Right atrium auricular region (tissue), 2 donors: ENCODE measurements at regions not wholly inside any gene's neighbourhood (a gene's known extent, or its start where the extent isn't known, plus 50 kb on each side); places are given as distances from the start of the nearest gene placed in this dataset.

Source experiments
- DNase-seq: peaks from one replicate; pipeline ENCODE4 v3.0.0-alpha.2; 2019; ENCODE audit warnings: low spot score
- H3K27ac ChIP-seq, 2 donors: fragments of 200-600 bp; sonication (generic); 1 replicate in 1 of 2; 2 replicates in 1 of 2; pipeline ENCODE4 v1.5.1; 2016 to 2019
- H3K27me3 ChIP-seq, 2 donors: fragments of 200-600 bp; sonication (generic); one replicate each; pipeline versions ENCODE4 v1.5.1 to v1.6.0; 2017 to 2019
- H3K36me3 ChIP-seq: fragments of 200-600 bp; sonication (generic); one replicate; pipeline ENCODE4 v1.5.1; 2016
- H3K4me1 ChIP-seq, 2 donors: fragments of 200-600 bp; sonication (generic); one replicate each; pipeline versions ENCODE4 v1.5.1 to v1.6.0; 2017 to 2019
- H3K4me3 ChIP-seq, 2 donors: fragments of 200-600 bp; sonication (generic); 1 replicate in 1 of 2; 2 replicates in 1 of 2; pipeline ENCODE4 v1.5.1; 2017 to 2019; ENCODE audit warnings: mild to moderate bottlenecking in 1 of 2, moderate library complexity in 1 of 2
- H3K9me3 ChIP-seq, 2 donors: fragments of 200-600 bp; sonication (generic); one replicate each; pipeline ENCODE4 v1.5.1; 2019
- CTCF ChIP-seq, 2 donors: fragments of 200-600 bp; sonication (generic); IDR thresholded peaks; one replicate each; pipeline ENCODE4 v1.5.1; 2019; ENCODE audit warnings: antibody characterized with exemption in 2 of 2

GRCh38 chr4:128528793-128529553 is 241.4 kb upstream of the PGRMC2 start:
- H3K27me3 ChIP-seq = no peaks in the 10 kb centered on the region
- H3K9me3 ChIP-seq = no peaks in the 10 kb centered on the region
- no peak overlapping the region for H3K4me3 ChIP-seq
- no peak for DNase-seq
- no peaks in the 10 kb centered on the region for H3K36me3 ChIP-seq
- peak overlapping the region; percentile 60 to 89 for H3K27ac ChIP-seq
- peaks cover 0 to 31% of the 10 kb centered on the region in 2 donors for H3K4me1 ChIP-seq
- TF ChIP-seq CTCF (IDR thresholded peaks at IDR 0.05) = no peak

- Histone ChIP-seq H3K36me3 (no peaks in the 10 kb centered on the region), H3K4me3 (no peak overlapping the region), H3K9me3 (no peaks in the 10 kb centered on the region), H3K27ac (peak overlapping the region; percentile 60 to 89), H3K4me1 (peaks cover 0 to 31% of the 10 kb centered on the region in 2 donors), H3K27me3 (no peaks in the 10 kb centered on the region)
- TF ChIP-seq CTCF (IDR thresholded peaks at IDR 0.05) = no peak
- no peak for DNase-seq
These were observed 240.4 kb upstream of the PGRMC2 start for GRCh38 chr4:128527946-128528576.

GRCh38 chr4:128527351-128527750 is 239.7 kb upstream of the PGRMC2 start:
- peaks cover 0 to 31% of the 10 kb centered on the region in 2 donors for H3K4me1 ChIP-seq
- no peak overlapping the region for H3K4me3 ChIP-seq
- peak overlapping the region in 1 of 2 donors; percentile 89 for H3K27ac ChIP-seq
- H3K9me3 ChIP-seq = no peaks in the 10 kb centered on the region
- DNase-seq = no peak
- no peaks in the 10 kb centered on the region for H3K27me3 ChIP-seq
- no peaks in the 10 kb centered on the region for H3K36me3 ChIP-seq
- no peak for TF ChIP-seq CTCF (IDR thresholded peaks at IDR 0.05)

GRCh38 chr4:128525992-128526630 is 238.5 kb upstream of the PGRMC2 start:
- no peak for TF ChIP-seq CTCF (IDR thresholded peaks at IDR 0.05)
- no peak for DNase-seq
- Histone ChIP-seq H3K4me3 (no peak overlapping the region), H3K27me3 (no peaks in the 10 kb centered on the region), H3K9me3 (no peaks in the 10 kb centered on the region), H3K27ac (peak overlapping the region; percentile 30 to 42), H3K4me1 (peaks cover 0 to 42% of the 10 kb centered on the region in 2 donors), H3K36me3 (no peaks in the 10 kb centered on the region)

GRCh38 chr4:128525387-128525786 is 237.8 kb upstream of the PGRMC2 start:
- peak overlapping the region; percentile 30 to 42 for H3K27ac ChIP-seq
- no peaks in the 10 kb centered on the region for H3K36me3 ChIP-seq
- H3K9me3 ChIP-seq = no peaks in the 10 kb centered on the region
- no peak overlapping the region for H3K4me3 ChIP-seq
- no peak for TF ChIP-seq CTCF (IDR thresholded peaks at IDR 0.05)
- H3K4me1 ChIP-seq = peaks cover 0 to 46% of the 10 kb centered on the region in 2 donors
- H3K27me3 ChIP-seq = no peaks in the 10 kb centered on the region
- no peak for DNase-seq
